HEK293 (cell line): ENCODE measurements at regions not wholly inside any gene's neighbourhood (a gene's known extent, or its start where the extent isn't known, plus 50 kb on each side); places are given as distances from the start of the nearest gene placed in this dataset.
A peak's percentile ranks its signal among the peaks of the same experiment; 100 is the strongest.

Experiments used
- CTCF ChIA-PET: fragments of 350-600 bp; formaldehyde crosslinking; extraction: SDS; loops from one replicate; lab custom pipeline; 2021; ENCODE audit warnings: antibody characterized with exemption; lab: Yijun Ruan, JAX
- POLR2A ChIA-PET: fragments of 300-600 bp; formaldehyde crosslinking; extraction: SDS; loops from one replicate; lab custom pipeline; 2020; ENCODE audit warnings: antibody characterized with exemption, inconsistent platforms; lab: Yijun Ruan, JAX
- H3K27ac ChIP-seq: fragments of 200-500 bp; sonication (Bioruptor generic); 2 replicates; pipeline ENCODE4 v1.5.1; 2014; ENCODE audit warnings: low read depth, low read length, control low read depth, inconsistent platforms; ENCODE audit errors: extremely low read depth
- H3K36me3 ChIP-seq, 2 experiments: fragments of 200-500 bp in 1 of 2; sonication (Bioruptor generic) in 1 of 2; 1 replicate in 1 of 2; 2 replicates in 1 of 2; pipeline ENCODE4 v1.5.1; 2014 to 2017; ENCODE audit warnings: inconsistent platforms in 2 of 2, low read length in 2 of 2; ENCODE audit not compliant: control insufficient read depth in 2 of 2, insufficient read depth in 1 of 2
- H3K4me1 ChIP-seq: fragments of 200-500 bp; sonication (Bioruptor generic); 2 replicates; pipeline ENCODE4 v1.5.1; 2014; ENCODE audit warnings: mild to moderate bottlenecking, low read length, inconsistent platforms; ENCODE audit not compliant: control insufficient read depth, insufficient read depth
- H3K4me3 ChIP-seq: 2 replicates; pipeline ENCODE4 v1.5.1; 2011; ENCODE audit warnings: low read depth, mild to moderate bottlenecking, control low read depth, low read length, moderate library complexity
- H3K9me3 ChIP-seq: fragments of 200-500 bp; sonication (Bioruptor generic); 2 replicates; pipeline ENCODE4 v1.5.1; 2014; ENCODE audit warnings: low read depth, low read length, inconsistent platforms; ENCODE audit not compliant: control insufficient read depth, insufficient read depth
- GLIS1 ChIP-seq: fragments of 450-650 bp; formaldehyde crosslinking; IDR thresholded peaks from 2 replicates; pipeline ENCODE4 v1.5.1; 2016; ENCODE audit warnings: missing biosample characterization, missing genetic modification characterization
- KLF7 ChIP-seq: fragments of 450-650 bp; formaldehyde crosslinking; IDR thresholded peaks from 2 replicates; pipeline ENCODE4 v1.5.1; 2016; ENCODE audit warnings: missing biosample characterization, missing genetic modification characterization, borderline replicate concordance
- SP7 ChIP-seq: fragments of 450-650 bp; formaldehyde crosslinking; IDR thresholded peaks from 2 replicates; pipeline ENCODE4 v1.5.1; 2016; ENCODE audit warnings: missing biosample characterization, missing genetic modification characterization
- WT1 ChIP-seq: fragments of 450-650 bp; formaldehyde crosslinking; IDR thresholded peaks from 2 replicates; pipeline ENCODE4 v1.5.1; 2016; ENCODE audit warnings: missing biosample characterization, missing genetic modification characterization
- ZNF138 ChIP-seq: fragments of 450-650 bp; formaldehyde crosslinking; IDR thresholded peaks from 2 replicates; pipeline ENCODE4 v1.5.1; 2016; ENCODE audit warnings: missing biosample characterization, missing genetic modification characterization, borderline replicate concordance
- ZNF239 ChIP-seq: fragments of 450-650 bp; formaldehyde crosslinking; IDR thresholded peaks from 2 replicates; pipeline ENCODE4 v1.5.1; 2016; ENCODE audit warnings: missing biosample characterization, missing genetic modification characterization
- ZNF48 ChIP-seq: fragments of 450-650 bp; formaldehyde crosslinking; IDR thresholded peaks from 2 replicates; pipeline ENCODE4 v1.5.1; 2016; ENCODE audit warnings: missing biosample characterization, missing genetic modification characterization
- ZNF544 ChIP-seq: fragments of 450-650 bp; formaldehyde crosslinking; IDR thresholded peaks from 2 replicates; pipeline ENCODE4 v1.5.0; 2017; ENCODE audit warnings: missing biosample characterization, missing genetic modification characterization
- ZNF571 ChIP-seq: fragments of 450-650 bp; formaldehyde crosslinking; IDR thresholded peaks from 2 replicates; pipeline ENCODE4 v1.5.0; 2017; ENCODE audit warnings: missing biosample characterization, missing genetic modification characterization
- ZNF623 ChIP-seq: fragments of 450-650 bp; formaldehyde crosslinking; IDR thresholded peaks from 2 replicates; pipeline ENCODE4 v1.5.1; 2016; ENCODE audit warnings: missing biosample characterization, missing genetic modification characterization
- ZNF629 ChIP-seq: fragments of 450-650 bp; formaldehyde crosslinking; IDR thresholded peaks from 2 replicates; pipeline ENCODE4 v1.5.1; 2017; ENCODE audit warnings: missing biosample characterization, missing genetic modification characterization
- ZNF701 ChIP-seq: fragments of 450-650 bp; formaldehyde crosslinking; IDR thresholded peaks from 2 replicates; pipeline ENCODE4 v1.5.1; 2016; ENCODE audit warnings: missing biosample characterization, missing genetic modification characterization
- ZNF837 ChIP-seq: fragments of 450-650 bp; formaldehyde crosslinking; IDR thresholded peaks from 2 replicates; pipeline ENCODE4 v1.5.1; 2016; ENCODE audit warnings: missing biosample characterization, missing genetic modification characterization
- ZNF843 ChIP-seq: fragments of 450-650 bp; formaldehyde crosslinking; IDR thresholded peaks from 2 replicates; pipeline ENCODE4 v1.5.1; 2016; ENCODE audit warnings: missing biosample characterization, missing genetic modification characterization
- ZSCAN4 ChIP-seq: fragments of 450-650 bp; formaldehyde crosslinking; IDR thresholded peaks from 2 replicates; pipeline ENCODE4 v1.5.1; 2017; ENCODE audit warnings: missing biosample characterization, missing genetic modification characterization
- TF ChIP-seq, protein P1 (sequence below): fragments of 450-650 bp; formaldehyde crosslinking; IDR thresholded peaks from 2 replicates; pipeline ENCODE4 v1.5.1; 2016; ENCODE audit warnings: missing biosample characterization, missing genetic modification characterization
- TF ChIP-seq, protein P2 (sequence below): fragments of 450-650 bp; formaldehyde crosslinking; optimal IDR thresholded peaks from 2 replicates; pipeline ENCODE3; 2016; ENCODE audit warnings: missing biosample characterization, mild to moderate bottlenecking, missing genetic modification characterization
- TF ChIP-seq, protein P3 (sequence below): fragments of 450-650 bp; formaldehyde crosslinking; IDR thresholded peaks from 2 replicates; pipeline ENCODE4 v1.5.1; 2016; ENCODE audit warnings: missing biosample characterization, missing genetic modification characterization

GRCh38 chr20:50309764-50310672, 119.4 kb downstream of the CEBPB start:
- Histone ChIP-seq H3K4me1 (no peaks in the 10 kb centered on the region), H3K4me3 (no peak overlapping the region), H3K27ac (no peak overlapping the region), H3K36me3 (no peaks in the 10 kb centered on the region), H3K9me3 (no peaks in the 10 kb centered on the region)
- TF ChIP-seq ZSCAN4 = peak; percentile 92
- TF ChIP-seq ZNF629 = no peak
- ChIA-PET POLR2A (interaction anchor here (0.7 kb wide), 1 partner anchor 10 kb away, joined by 3 read pairs; no protein-coding TSS in a partner anchor), CTCF (interaction anchor here (0.6 kb wide), 2 partner anchors 146 to 153 kb away, joined by 3 read pairs; no protein-coding TSS in a partner anchor)

DNA sequence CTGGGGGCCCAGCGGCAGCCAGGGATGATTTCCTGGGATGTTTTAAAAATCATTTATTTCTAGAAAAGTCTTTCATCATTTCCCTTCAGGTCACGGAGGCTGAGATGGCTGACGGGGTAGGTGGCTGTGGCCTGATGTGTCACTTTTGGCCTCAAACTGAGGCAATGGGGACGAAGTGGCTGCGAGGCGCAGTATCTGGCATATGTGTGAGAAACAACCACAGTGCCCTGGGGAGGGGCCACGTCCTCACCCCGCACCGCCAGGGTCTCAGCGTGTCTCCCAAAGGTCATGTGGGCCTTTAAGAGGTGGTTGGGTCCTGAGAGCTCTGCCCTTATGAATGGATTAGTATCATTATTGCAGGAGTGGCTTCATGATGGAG, 120.0 kb downstream of the CEBPB start:
- CTCF ChIA-PET = no interaction called here
- no peaks in the 10 kb centered on the region for H3K4me1 ChIP-seq
- H3K9me3 ChIP-seq = no peaks in the 10 kb centered on the region
- H3K4me3 ChIP-seq = no peak overlapping the region
- TF ChIP-seq, protein P1, sequence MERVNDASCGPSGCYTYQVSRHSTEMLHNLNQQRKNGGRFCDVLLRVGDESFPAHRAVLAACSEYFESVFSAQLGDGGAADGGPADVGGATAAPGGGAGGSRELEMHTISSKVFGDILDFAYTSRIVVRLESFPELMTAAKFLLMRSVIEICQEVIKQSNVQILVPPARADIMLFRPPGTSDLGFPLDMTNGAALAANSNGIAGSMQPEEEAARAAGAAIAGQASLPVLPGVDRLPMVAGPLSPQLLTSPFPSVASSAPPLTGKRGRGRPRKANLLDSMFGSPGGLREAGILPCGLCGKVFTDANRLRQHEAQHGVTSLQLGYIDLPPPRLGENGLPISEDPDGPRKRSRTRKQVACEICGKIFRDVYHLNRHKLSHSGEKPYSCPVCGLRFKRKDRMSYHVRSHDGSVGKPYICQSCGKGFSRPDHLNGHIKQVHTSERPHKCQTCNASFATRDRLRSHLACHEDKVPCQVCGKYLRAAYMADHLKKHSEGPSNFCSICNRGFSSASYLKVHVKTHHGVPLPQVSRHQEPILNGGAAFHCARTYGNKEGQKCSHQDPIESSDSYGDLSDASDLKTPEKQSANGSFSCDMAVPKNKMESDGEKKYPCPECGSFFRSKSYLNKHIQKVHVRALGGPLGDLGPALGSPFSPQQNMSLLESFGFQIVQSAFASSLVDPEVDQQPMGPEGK (tag by site-specific recombination) = no peak
- TF ChIP-seq ZNF239 (tag by site-specific recombination) (no peak), ZNF623 (tag by site-specific recombination) (no peak), ZNF48 (no peak), ZNF571 (tag by site-specific recombination) (no peak), WT1 (tag by site-specific recombination) (no peak), ZNF837 (tag by site-specific recombination) (no peak), ZNF629 (no peak), ZNF701 (tag by site-specific recombination) (no peak), ZNF138 (no peak), GLIS1 (tag by site-specific recombination) (no peak), KLF7 (tag by site-specific recombination) (no peak), ZNF544 (tag by site-specific recombination) (no peak), SP7 (tag by site-specific recombination) (no peak), ZNF843 (tag by site-specific recombination) (no peak)
- TF ChIP-seq, protein P2, sequence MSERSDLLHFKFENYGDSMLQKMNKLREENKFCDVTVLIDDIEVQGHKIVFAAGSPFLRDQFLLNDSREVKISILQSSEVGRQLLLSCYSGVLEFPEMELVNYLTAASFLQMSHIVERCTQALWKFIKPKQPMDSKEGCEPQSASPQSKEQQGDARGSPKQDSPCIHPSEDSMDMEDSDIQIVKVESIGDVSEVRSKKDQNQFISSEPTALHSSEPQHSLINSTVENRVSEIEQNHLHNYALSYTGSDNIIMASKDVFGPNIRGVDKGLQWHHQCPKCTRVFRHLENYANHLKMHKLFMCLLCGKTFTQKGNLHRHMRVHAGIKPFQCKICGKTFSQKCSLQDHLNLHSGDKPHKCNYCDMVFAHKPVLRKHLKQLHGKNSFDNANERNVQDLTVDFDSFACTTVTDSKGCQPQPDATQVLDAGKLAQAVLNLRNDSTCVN (tag by site-specific recombination) = no peak
- TF ChIP-seq, protein P3, sequence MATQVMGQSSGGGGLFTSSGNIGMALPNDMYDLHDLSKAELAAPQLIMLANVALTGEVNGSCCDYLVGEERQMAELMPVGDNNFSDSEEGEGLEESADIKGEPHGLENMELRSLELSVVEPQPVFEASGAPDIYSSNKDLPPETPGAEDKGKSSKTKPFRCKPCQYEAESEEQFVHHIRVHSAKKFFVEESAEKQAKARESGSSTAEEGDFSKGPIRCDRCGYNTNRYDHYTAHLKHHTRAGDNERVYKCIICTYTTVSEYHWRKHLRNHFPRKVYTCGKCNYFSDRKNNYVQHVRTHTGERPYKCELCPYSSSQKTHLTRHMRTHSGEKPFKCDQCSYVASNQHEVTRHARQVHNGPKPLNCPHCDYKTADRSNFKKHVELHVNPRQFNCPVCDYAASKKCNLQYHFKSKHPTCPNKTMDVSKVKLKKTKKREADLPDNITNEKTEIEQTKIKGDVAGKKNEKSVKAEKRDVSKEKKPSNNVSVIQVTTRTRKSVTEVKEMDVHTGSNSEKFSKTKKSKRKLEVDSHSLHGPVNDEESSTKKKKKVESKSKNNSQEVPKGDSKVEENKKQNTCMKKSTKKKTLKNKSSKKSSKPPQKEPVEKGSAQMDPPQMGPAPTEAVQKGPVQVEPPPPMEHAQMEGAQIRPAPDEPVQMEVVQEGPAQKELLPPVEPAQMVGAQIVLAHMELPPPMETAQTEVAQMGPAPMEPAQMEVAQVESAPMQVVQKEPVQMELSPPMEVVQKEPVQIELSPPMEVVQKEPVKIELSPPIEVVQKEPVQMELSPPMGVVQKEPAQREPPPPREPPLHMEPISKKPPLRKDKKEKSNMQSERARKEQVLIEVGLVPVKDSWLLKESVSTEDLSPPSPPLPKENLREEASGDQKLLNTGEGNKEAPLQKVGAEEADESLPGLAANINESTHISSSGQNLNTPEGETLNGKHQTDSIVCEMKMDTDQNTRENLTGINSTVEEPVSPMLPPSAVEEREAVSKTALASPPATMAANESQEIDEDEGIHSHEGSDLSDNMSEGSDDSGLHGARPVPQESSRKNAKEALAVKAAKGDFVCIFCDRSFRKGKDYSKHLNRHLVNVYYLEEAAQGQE (tag by site-specific recombination) = no peak
- POLR2A ChIA-PET = interaction anchor here (0.7 kb wide), 1 partner anchor 10 kb away, joined by 3 read pairs; no protein-coding TSS in a partner anchor
- no peak overlapping the region for H3K27ac ChIP-seq
- H3K36me3 ChIP-seq = no peaks in the 10 kb centered on the region
